SH-SY5Y (cell line): ENCODE measurements at regions not wholly inside any gene's neighbourhood (a gene's known extent, or its start where the extent isn't known, plus 50 kb on each side); places are given as distances from the start of the nearest gene placed in this dataset.

Source experiments
- GATA2 ChIP-seq: IDR thresholded peaks from 2 replicates; pipeline ENCODE4 v1.6.1; 2011; ENCODE audit warnings: mild to moderate bottlenecking, low read depth, low read length
- GATA3 ChIP-seq: IDR thresholded peaks from 2 replicates; pipeline ENCODE4 v1.6.1; 2011; ENCODE audit warnings: low read depth, mild to moderate bottlenecking, low read length, moderate library complexity

- TF ChIP-seq GATA2 (no peak), GATA3 (no peak)
Observed at GRCh38 chr2:34602262-34602661, 1003.2 kb upstream of the FAM98A start.
